SK-N-SH treated with all-trans-retinoic acid at 6 μM for 48 hours (cell line): ENCODE measurements at regions not wholly inside any gene's neighbourhood (a gene's known extent, or its start where the extent isn't known, plus 50 kb on each side); places are given as distances from the start of the nearest gene placed in this dataset.

ENCODE experiments used
- OSR1 ChIP-seq: fragments of 250-450 bp; sonication (Bioruptor Pico); IDR thresholded peaks from 2 replicates; pipeline ENCODE4 v1.8.0; 2022; ENCODE audit warnings: moderate library complexity, mild to moderate bottlenecking, inconsistent platforms
- POU6F1 ChIP-seq: fragments of 250-450 bp; sonication (Bioruptor Pico); IDR thresholded peaks from 2 replicates; pipeline ENCODE4 v1.8.0; 2021; ENCODE audit warnings: low read depth, mild to moderate bottlenecking, moderate library complexity, borderline replicate concordance
- RARB ChIP-seq: fragments of 250-450 bp; sonication (Bioruptor Pico); IDR thresholded peaks from 2 replicates; pipeline ENCODE4 v1.8.0; 2021; ENCODE audit warnings: mild to moderate bottlenecking, moderate library complexity
- TSHZ2 ChIP-seq: fragments of 250-450 bp; sonication (Bioruptor Pico); IDR thresholded peaks from 2 replicates; pipeline ENCODE4 v1.5.0; 2020; ENCODE audit warnings: mild to moderate bottlenecking, moderate library complexity
- TF ChIP-seq, protein P1 (sequence below): fragments of 250-450 bp; sonication (Bioruptor Pico); IDR thresholded peaks from 2 replicates; pipeline ENCODE4 v1.8.0; 2020; ENCODE audit warnings: mild to moderate bottlenecking, moderate library complexity, borderline replicate concordance

DNA sequence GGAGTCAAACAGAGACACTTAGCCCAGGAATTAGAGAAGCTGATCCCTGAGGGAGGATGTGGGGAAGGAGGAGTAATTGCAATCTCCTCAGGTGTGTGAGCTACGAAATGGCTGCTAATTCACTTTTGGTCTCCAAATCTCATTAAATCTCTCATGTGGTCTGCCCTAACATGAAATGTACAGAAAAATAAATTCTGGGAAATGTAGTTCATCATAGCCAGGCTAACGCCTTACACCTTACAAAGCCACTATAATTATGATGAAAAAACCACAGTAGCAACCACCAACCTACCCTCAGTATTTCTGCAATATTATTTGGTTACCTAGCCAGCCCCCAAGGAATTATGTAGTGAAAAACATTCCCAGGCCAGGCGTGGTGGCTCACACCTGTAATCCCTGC lies 354.0 kb downstream of the TMEM167A start:
- TF ChIP-seq TSHZ2 (CRISPR knock-in tag) (no peak), OSR1 (no peak), POU6F1 (no peak), RARB (CRISPR knock-in tag) (no peak)
- TF ChIP-seq, protein P1, sequence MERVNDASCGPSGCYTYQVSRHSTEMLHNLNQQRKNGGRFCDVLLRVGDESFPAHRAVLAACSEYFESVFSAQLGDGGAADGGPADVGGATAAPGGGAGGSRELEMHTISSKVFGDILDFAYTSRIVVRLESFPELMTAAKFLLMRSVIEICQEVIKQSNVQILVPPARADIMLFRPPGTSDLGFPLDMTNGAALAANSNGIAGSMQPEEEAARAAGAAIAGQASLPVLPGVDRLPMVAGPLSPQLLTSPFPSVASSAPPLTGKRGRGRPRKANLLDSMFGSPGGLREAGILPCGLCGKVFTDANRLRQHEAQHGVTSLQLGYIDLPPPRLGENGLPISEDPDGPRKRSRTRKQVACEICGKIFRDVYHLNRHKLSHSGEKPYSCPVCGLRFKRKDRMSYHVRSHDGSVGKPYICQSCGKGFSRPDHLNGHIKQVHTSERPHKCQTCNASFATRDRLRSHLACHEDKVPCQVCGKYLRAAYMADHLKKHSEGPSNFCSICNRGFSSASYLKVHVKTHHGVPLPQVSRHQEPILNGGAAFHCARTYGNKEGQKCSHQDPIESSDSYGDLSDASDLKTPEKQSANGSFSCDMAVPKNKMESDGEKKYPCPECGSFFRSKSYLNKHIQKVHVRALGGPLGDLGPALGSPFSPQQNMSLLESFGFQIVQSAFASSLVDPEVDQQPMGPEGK (CRISPR knock-in tag): no peak
